SKM-1 treated with dmso at 0.1 percent for 144 hours (cell line): ENCODE measurements at regions not wholly inside any gene's neighbourhood (a gene's known extent, or its start where the extent isn't known, plus 50 kb on each side); places are given as distances from the start of the nearest gene placed in this dataset.
"Not testable (repeated sequence)": the region's sequence is repeated elsewhere in the genome, so short reads cannot be mapped to it uniquely, and the experiment has no call there.

Experiments
- DNase-seq: peaks from one replicate; lab custom pipeline; 2025; ENCODE audit not compliant: unreplicated experiment; lab: John Stamatoyannopoulos, UW

GRCh38 chr12:131468206-131468605 lies 242.7 kb upstream of the SFSWAP start:
- no peak for DNase-seq

- DNase-seq = not testable (repeated sequence)
Observed at GRCh38 chr12:131469945-131470344, 240.9 kb upstream of the SFSWAP start.

- no peak for DNase-seq
Observed at GRCh38 chr12:131471271-131471905, 239.5 kb upstream of the SFSWAP start.

GRCh38 chr12:131471946-131472732 lies 238.8 kb upstream of the SFSWAP start:
- no peak for DNase-seq

- DNase-seq = no peak
Observed at GRCh38 chr12:131473261-131473660, 237.6 kb upstream of the SFSWAP start.

GRCh38 chr12:131473741-131474709 lies 236.9 kb upstream of the SFSWAP start:
- no peak for DNase-seq

- DNase-seq = not testable (repeated sequence)
Observed at GRCh38 chr12:131475012-131475411, 235.9 kb upstream of the SFSWAP start.

GRCh38 chr12:131477613-131478012 lies 233.3 kb upstream of the SFSWAP start:
- no peak for DNase-seq

GRCh38 chr12:131478468-131478867 lies 232.4 kb upstream of the SFSWAP start:
- DNase-seq = no peak

- no peak for DNase-seq
Observed at GRCh38 chr12:131482199-131482598, 228.7 kb upstream of the SFSWAP start.

GRCh38 chr12:131482686-131483085 lies 228.2 kb upstream of the SFSWAP start:
- no peak for DNase-seq

GRCh38 chr12:131486451-131487230 lies 224.2 kb upstream of the SFSWAP start:
- DNase-seq = no peak

- DNase-seq = no peak
Observed at GRCh38 chr12:131487388-131488124, 223.3 kb upstream of the SFSWAP start.

GRCh38 chr12:131489718-131490117 lies 221.2 kb upstream of the SFSWAP start:
- DNase-seq = no peak

- no peak for DNase-seq
Observed at GRCh38 chr12:131491155-131491554, 219.7 kb upstream of the SFSWAP start.

GRCh38 chr12:131491916-131492490 lies 218.9 kb upstream of the SFSWAP start:
- DNase-seq = no peak

- DNase-seq = no peak
Observed at GRCh38 chr12:131493068-131493826, 217.6 kb upstream of the SFSWAP start.

GRCh38 chr12:131494216-131494615 lies 216.7 kb upstream of the SFSWAP start:
- no peak for DNase-seq
